Activated B cell treated with CpG ODN at 0.5 μM for 24 hours (primary cell): ENCODE measurements at regions not wholly inside any gene's neighbourhood (a gene's known extent, or its start where the extent isn't known, plus 50 kb on each side); places are given as distances from the start of the nearest gene placed in this dataset.

Source experiments
- ATAC-seq: fragments of 200-7000 bp; cut with Tn5 transposase; one replicate; pipeline ENCODE4 v1.10.0; 2021; ENCODE audit warnings: low read depth, mild to moderate bottlenecking, moderate library complexity
- CTCF ChIA-PET: fragments of 350-600 bp; sonication (Branson Sonifier 250); formaldehyde crosslinking; loops from one replicate; lab custom pipeline; 2021; ENCODE audit warnings: antibody characterized with exemption; lab: Charles Lee
- POLR2A ChIA-PET: fragments of 350-600 bp; sonication (Branson Sonifier 250); formaldehyde crosslinking; loops from one replicate; lab custom pipeline; 2021; ENCODE audit warnings: antibody characterized with exemption; lab: Charles Lee
- DNase-seq: peaks from one replicate; pipeline ENCODE4 v3.0.0; 2022
- H3K27ac Mint-ChIP-seq: one replicate; pipeline ENCODE4 v1.8.0; 2020; ENCODE audit warnings: mixed read lengths
- H3K27me3 Mint-ChIP-seq: one replicate; pipeline ENCODE4 v1.8.0; 2021; ENCODE audit warnings: mixed read lengths
- H3K36me3 Mint-ChIP-seq: one replicate; pipeline ENCODE4 v1.8.0; 2021; ENCODE audit warnings: low read depth, mixed read lengths
- H3K4me1 Mint-ChIP-seq: one replicate; pipeline ENCODE4 v1.8.0; 2021; ENCODE audit warnings: mixed read lengths
- H3K4me3 Mint-ChIP-seq: one replicate; pipeline ENCODE4 v1.8.0; 2020; ENCODE audit warnings: mild to moderate bottlenecking, mixed read lengths
- H3K9me3 Mint-ChIP-seq: one replicate; pipeline ENCODE4 v1.8.0; 2020; ENCODE audit warnings: mixed read lengths
- CTCF ChIP-seq: fragments of 200-600 bp; IDR thresholded peaks from one replicate; pipeline ENCODE4 v1.8.0; 2022; ENCODE audit warnings: antibody characterized with exemption, mild to moderate bottlenecking
- intact Hi-C: fragments of 100-400 bp; cut with micrococcal nuclease; formaldehyde crosslinking; loops from one replicate; pipeline ENCODE4 v1.15.1; 2024

- peaks cover 5% of the 10 kb centered on the region for H3K9me3 Mint-ChIP-seq
- H3K27me3 Mint-ChIP-seq: no peaks in the 10 kb centered on the region
- no peak for DNase-seq
- H3K36me3 Mint-ChIP-seq: no peaks in the 10 kb centered on the region
- no peak overlapping the region for H3K27ac Mint-ChIP-seq
- ChIA-PET CTCF (no interaction called here), POLR2A (no interaction called here)
- no peaks in the 10 kb centered on the region for H3K4me1 Mint-ChIP-seq
- TF ChIP-seq CTCF: no peak
- intact Hi-C loops: no loop called here
- ATAC-seq: no peak
- no peak overlapping the region for H3K4me3 Mint-ChIP-seq
Measured at GRCh38 chr15:35974052-35974451, 428.1 kb upstream of the DPH6 start.

- ChIA-PET POLR2A (no interaction called here), CTCF (no interaction called here)
- intact Hi-C loops: no loop called here
- no peak for DNase-seq
- Mint-ChIP-seq H3K27ac (no peak overlapping the region), H3K4me1 (no peaks in the 10 kb centered on the region), H3K36me3 (no peaks in the 10 kb centered on the region), H3K4me3 (no peak overlapping the region), H3K9me3 (peaks cover 4% of the 10 kb centered on the region), H3K27me3 (no peaks in the 10 kb centered on the region)
- no peak for TF ChIP-seq CTCF
- no peak for ATAC-seq
Measured at GRCh38 chr15:35975941-35976340, 430.0 kb upstream of the DPH6 start.

GRCh38 chr15:35979608-35980007, 433.6 kb upstream of the DPH6 start:
- peaks cover 4% of the 10 kb centered on the region for H3K9me3 Mint-ChIP-seq
- POLR2A ChIA-PET: no interaction called here
- DNase-seq (no peak), ATAC-seq (no peak)
- no peaks in the 10 kb centered on the region for H3K27me3 Mint-ChIP-seq
- CTCF ChIA-PET: no interaction called here
- intact Hi-C loops: no loop called here
- H3K27ac Mint-ChIP-seq: no peak overlapping the region
- H3K4me1 Mint-ChIP-seq: no peaks in the 10 kb centered on the region
- H3K4me3 Mint-ChIP-seq: no peak overlapping the region
- no peak for TF ChIP-seq CTCF
- H3K36me3 Mint-ChIP-seq: no peaks in the 10 kb centered on the region

- ChIA-PET POLR2A (no interaction called here), CTCF (no interaction called here)
- TF ChIP-seq CTCF: no peak
- intact Hi-C loops: no loop called here
- peaks cover 4% of the 10 kb centered on the region for H3K9me3 Mint-ChIP-seq
- H3K27me3 Mint-ChIP-seq: no peaks in the 10 kb centered on the region
- ATAC-seq: no peak
- no peaks in the 10 kb centered on the region for H3K36me3 Mint-ChIP-seq
- no peaks in the 10 kb centered on the region for H3K4me1 Mint-ChIP-seq
- no peak for DNase-seq
- no peak overlapping the region for H3K4me3 Mint-ChIP-seq
- no peak overlapping the region for H3K27ac Mint-ChIP-seq
Measured at GRCh38 chr15:35980719-35981118, 434.8 kb upstream of the DPH6 start.

- Mint-ChIP-seq H3K4me3 (no peak overlapping the region), H3K9me3 (peaks cover 2% of the 10 kb centered on the region), H3K27ac (no peak overlapping the region), H3K4me1 (no peaks in the 10 kb centered on the region), H3K36me3 (no peaks in the 10 kb centered on the region), H3K27me3 (no peaks in the 10 kb centered on the region)
- POLR2A ChIA-PET: no interaction called here
- intact Hi-C loops: no loop called here
- DNase-seq (no peak), ATAC-seq (no peak)
- no peak for TF ChIP-seq CTCF
- CTCF ChIA-PET: no interaction called here
Measured at GRCh38 chr15:35986191-35986721, 440.3 kb upstream of the DPH6 start.
